Psoas muscle (tissue), 7 donors: ENCODE measurements at regions not wholly inside any gene's neighbourhood (a gene's known extent, or its start where the extent isn't known, plus 50 kb on each side); places are given as distances from the start of the nearest gene placed in this dataset.

Source experiments
- ATAC-seq, 4 donors: fragments of 200-7000 bp; cut with Tn5 transposase; one replicate each; pipeline ENCODE4 v1.9.1; 2020; ENCODE audit warnings: moderate library complexity in 3 of 4, mild to moderate bottlenecking in 2 of 4
- DNase-seq, 2 donors: peaks; one replicate each; pipeline ENCODE4 v3.0.0-alpha.2; 2020
- H3K27ac ChIP-seq: fragments of 200-600 bp; one replicate; pipeline ENCODE4 v1.8.0; 2022
- H3K27me3 ChIP-seq, 3 donors: fragments of 200-600 bp in 1 of 3; one replicate each; pipeline versions ENCODE4 v1.6.1 to v1.8.0; 2013 to 2022; ENCODE audit warnings: low read length in 2 of 3, mild to moderate bottlenecking in 2 of 3, moderate library complexity in 1 of 3; ENCODE audit not compliant: insufficient read depth in 3 of 3
- H3K36me3 ChIP-seq, 2 donors: fragments of 200-600 bp in 1 of 2; one replicate each; pipeline versions ENCODE4 v1.6.1 to v1.8.0; 2013 to 2022; ENCODE audit warnings: low read depth in 1 of 2, mild to moderate bottlenecking in 1 of 2, moderate library complexity in 1 of 2; ENCODE audit not compliant: insufficient read depth in 1 of 2
- H3K4me1 ChIP-seq: fragments of 200-600 bp; one replicate; pipeline ENCODE4 v1.8.0; 2022
- H3K4me3 ChIP-seq: fragments of 200-600 bp; one replicate; pipeline ENCODE4 v1.8.0; 2022; ENCODE audit warnings: mild to moderate bottlenecking
- H3K9me3 ChIP-seq: fragments of 200-600 bp; one replicate; pipeline ENCODE4 v1.8.0; 2022
- WGBS, 3 donors: extraction: QIAGEN DNeasy Blood & Tissue Kit; methylation state at CpG; one replicate each; pipeline versions ENCODE4 v1.1.6 to v1.1.7; 2013; 5-methylcytosine and 5-hydroxymethylcytosine counted together
- intact Hi-C, 2 donors: fragments of 100-400 bp; cut with DNase I; formaldehyde crosslinking; loops; one replicate each; pipeline versions ENCODE4 v1.11.0 to v1.14.2; 2022
- TF ChIP-seq, protein P1 (sequence below): fragments of 200-600 bp; IDR thresholded peaks from one replicate; pipeline ENCODE4 v1.8.0; 2022; ENCODE audit warnings: antibody characterized with exemption
- donor health status: healthy with polysubstance abuse.
- donor health status: DM: no; HTN: no; CAD: no; lungs with moderate emphysema.
- donor health status: Bipolar disorder and iron deficiency.
- donor health status: healthy.
- donor health status: DM: yes; HTN: yes; CAD: no.
- donor health status: DM: no; HTN: no; CAD: no.
- donor health status: DM: yes; HTN: yes; CAD: no.

GRCh38 chr2:16130906-16131400, 190.6 kb downstream of the MYCN start:
- TF ChIP-seq, protein P1, sequence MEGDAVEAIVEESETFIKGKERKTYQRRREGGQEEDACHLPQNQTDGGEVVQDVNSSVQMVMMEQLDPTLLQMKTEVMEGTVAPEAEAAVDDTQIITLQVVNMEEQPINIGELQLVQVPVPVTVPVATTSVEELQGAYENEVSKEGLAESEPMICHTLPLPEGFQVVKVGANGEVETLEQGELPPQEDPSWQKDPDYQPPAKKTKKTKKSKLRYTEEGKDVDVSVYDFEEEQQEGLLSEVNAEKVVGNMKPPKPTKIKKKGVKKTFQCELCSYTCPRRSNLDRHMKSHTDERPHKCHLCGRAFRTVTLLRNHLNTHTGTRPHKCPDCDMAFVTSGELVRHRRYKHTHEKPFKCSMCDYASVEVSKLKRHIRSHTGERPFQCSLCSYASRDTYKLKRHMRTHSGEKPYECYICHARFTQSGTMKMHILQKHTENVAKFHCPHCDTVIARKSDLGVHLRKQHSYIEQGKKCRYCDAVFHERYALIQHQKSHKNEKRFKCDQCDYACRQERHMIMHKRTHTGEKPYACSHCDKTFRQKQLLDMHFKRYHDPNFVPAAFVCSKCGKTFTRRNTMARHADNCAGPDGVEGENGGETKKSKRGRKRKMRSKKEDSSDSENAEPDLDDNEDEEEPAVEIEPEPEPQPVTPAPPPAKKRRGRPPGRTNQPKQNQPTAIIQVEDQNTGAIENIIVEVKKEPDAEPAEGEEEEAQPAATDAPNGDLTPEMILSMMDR, result no peak
- no peaks in the 10 kb centered on the region for H3K36me3 ChIP-seq
- H3K27me3 ChIP-seq, result no peaks in the 10 kb centered on the region
- H3K9me3 ChIP-seq, result no peaks in the 10 kb centered on the region
- H3K4me1 ChIP-seq, result no peaks in the 10 kb centered on the region
- H3K4me3 ChIP-seq, result no peak overlapping the region
- ATAC-seq (no peak), DNase-seq (no peak)
- intact Hi-C loops, result no loop called here
- no peak overlapping the region for H3K27ac ChIP-seq
- WGBS, 3 donors, result 77 to 78% (median 78%) methylated on average over 7 to 8 of the region's 8 CpGs

- DNase-seq (no peak), ATAC-seq (no peak)
- Histone ChIP-seq H3K36me3 (no peaks in the 10 kb centered on the region), H3K27me3 (no peaks in the 10 kb centered on the region), H3K4me3 (no peak overlapping the region), H3K27ac (no peak overlapping the region), H3K9me3 (no peaks in the 10 kb centered on the region), H3K4me1 (no peaks in the 10 kb centered on the region)
- TF ChIP-seq, protein P1, result no peak
- intact Hi-C loops, result no loop called here
- WGBS, 3 donors, result 85 to 89% (median 89%) methylated on average over 5 of the region's 5 CpGs
These were observed 190.2 kb downstream of the MYCN start for GRCh38 chr2:16130541-16130880.

DNA sequence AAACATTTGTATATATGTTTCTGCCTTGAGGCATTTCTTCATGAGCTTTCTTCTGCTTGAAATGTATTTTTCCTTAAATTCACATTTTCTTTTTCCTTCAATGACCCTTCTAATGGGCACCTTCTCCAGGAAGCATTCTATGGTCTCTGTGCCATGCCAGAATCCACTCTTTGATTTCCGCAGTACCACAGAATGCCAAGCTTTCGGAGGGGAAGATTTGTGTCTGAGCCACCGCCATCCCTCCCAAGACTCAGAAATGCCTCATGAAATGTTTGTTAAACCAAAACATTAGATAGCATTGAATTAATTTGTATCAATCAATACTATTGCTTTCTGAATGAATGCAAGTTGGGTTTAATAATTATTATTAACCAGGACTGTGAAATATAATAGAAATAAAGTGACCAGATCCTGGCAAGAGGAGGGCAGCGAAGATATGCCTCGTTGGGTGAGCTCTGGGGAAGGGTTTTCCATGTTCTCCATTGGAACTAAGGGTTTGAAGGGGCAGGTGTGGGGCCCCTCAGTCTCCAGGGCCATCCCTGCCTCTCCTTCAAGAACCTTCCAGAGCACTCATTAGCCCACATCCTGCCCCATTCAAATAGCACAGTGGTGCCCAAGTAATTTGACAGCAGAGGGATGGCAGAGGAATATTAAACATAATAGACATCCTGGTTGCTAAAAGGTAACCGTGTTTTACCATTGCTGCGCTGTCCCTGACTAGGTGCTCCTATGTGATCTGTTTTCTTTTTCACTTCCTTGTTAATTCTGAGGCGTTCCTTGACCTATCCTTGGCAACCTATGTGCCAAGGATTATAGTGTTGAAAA, 189.6 kb downstream of the MYCN start:
- H3K9me3 ChIP-seq, result no peaks in the 10 kb centered on the region
- DNase-seq (no peak), ATAC-seq (no peak)
- 88 to 95% (median 92%) methylated on average over 8 of the region's 8 CpGs for WGBS, 3 donors
- no peaks in the 10 kb centered on the region for H3K27me3 ChIP-seq
- TF ChIP-seq, protein P1, result no peak
- intact Hi-C loops, result no loop called here
- H3K27ac ChIP-seq, result no peak overlapping the region
- no peaks in the 10 kb centered on the region for H3K36me3 ChIP-seq
- H3K4me1 ChIP-seq, result no peaks in the 10 kb centered on the region
- no peak overlapping the region for H3K4me3 ChIP-seq

DNA sequence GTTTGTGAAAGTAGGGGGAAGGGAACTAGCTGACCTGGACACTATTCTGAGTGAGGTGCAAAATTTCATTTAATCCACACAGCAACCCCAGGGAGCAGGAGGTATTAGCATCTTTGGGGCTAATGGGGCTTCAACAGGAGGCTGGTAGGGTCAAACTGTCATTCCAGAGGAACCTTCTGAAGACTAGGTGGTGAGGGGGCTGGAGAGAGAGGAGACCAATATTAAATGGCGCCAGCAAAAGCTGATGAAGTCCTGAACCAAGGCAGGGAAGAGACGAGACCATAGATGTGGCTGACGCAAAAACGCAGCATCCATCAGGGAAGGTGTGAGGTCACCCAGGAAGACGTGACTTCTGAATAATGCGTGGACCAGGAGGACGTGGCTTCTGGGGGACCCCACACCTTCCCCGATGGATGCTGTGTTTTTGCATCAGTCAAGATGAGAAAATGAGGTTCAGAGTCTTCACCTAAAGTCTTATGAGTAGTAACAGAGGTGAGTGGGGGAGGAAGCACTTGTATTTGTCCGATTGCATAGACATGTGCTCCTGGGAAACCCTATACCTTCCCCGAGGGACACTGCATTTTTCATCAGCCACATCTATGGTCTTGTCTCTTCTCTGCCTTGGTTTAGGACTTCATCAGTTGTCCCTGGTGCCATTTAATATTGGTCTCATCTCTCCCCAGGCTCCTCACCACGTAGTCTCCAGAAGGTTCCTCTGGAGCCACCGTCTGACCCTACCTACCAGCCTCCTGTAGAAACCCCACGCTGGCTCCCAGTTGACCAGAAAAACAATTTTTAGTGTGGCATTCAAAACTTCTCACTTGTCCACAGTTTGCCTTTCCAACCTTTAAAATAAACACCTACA, 188.6 kb downstream of the MYCN start:
- Histone ChIP-seq H3K27me3 (no peaks in the 10 kb centered on the region), H3K4me1 (no peaks in the 10 kb centered on the region), H3K4me3 (no peak overlapping the region), H3K9me3 (no peaks in the 10 kb centered on the region), H3K27ac (no peak overlapping the region), H3K36me3 (no peaks in the 10 kb centered on the region)
- TF ChIP-seq, protein P1, result no peak
- intact Hi-C loops, result no loop called here
- DNase-seq, result no peak
- 81 to 91% (median 82%) methylated on average over 13 of the region's 13 CpGs for WGBS, 3 donors
- ATAC-seq, result no peak
